ENCODE measurements at regions not wholly inside any gene's neighbourhood (a gene's known extent, or its start where the extent isn't known, plus 50 kb on each side); places are given as distances from the start of the nearest gene placed in this dataset.

DNA sequence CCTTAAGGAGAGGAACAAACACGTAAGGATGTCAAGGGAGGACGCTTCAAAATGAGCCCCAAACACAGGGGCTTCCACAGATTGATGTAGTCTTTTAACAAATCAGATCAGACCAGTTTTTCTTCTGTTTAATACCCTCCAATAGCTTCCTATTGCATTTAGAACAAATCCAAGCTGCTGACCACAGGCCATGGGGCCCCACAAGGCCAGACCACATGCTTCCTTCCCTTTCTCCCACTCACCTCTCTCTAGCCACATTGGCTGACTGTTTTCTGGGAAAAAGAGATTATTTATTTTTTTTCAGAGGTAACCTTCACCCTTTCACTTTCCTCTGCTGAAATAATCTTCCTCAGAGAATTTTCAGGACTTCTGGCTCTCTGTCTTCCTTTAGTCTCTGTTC lies 380.6 kb downstream of the SIPA1L2 start:
- intact Hi-C loops (cut with DNase I): no loop called here
- H3K4me3 ChIP-seq: no peak overlapping the region
- H3K4me1 ChIP-seq: no peaks in the 10 kb centered on the region
- H3K36me3 ChIP-seq: no peaks in the 10 kb centered on the region
- no peaks in the 10 kb centered on the region for H3K27me3 ChIP-seq
- no peaks in the 10 kb centered on the region for H3K9me3 ChIP-seq
- no peak for DNase-seq
- WGBS, 2 donors: 71 to 82% methylated on average over 2 of the region's 2 CpGs
- TF ChIP-seq, protein P1, sequence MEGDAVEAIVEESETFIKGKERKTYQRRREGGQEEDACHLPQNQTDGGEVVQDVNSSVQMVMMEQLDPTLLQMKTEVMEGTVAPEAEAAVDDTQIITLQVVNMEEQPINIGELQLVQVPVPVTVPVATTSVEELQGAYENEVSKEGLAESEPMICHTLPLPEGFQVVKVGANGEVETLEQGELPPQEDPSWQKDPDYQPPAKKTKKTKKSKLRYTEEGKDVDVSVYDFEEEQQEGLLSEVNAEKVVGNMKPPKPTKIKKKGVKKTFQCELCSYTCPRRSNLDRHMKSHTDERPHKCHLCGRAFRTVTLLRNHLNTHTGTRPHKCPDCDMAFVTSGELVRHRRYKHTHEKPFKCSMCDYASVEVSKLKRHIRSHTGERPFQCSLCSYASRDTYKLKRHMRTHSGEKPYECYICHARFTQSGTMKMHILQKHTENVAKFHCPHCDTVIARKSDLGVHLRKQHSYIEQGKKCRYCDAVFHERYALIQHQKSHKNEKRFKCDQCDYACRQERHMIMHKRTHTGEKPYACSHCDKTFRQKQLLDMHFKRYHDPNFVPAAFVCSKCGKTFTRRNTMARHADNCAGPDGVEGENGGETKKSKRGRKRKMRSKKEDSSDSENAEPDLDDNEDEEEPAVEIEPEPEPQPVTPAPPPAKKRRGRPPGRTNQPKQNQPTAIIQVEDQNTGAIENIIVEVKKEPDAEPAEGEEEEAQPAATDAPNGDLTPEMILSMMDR (IDR thresholded peaks at IDR 0.05): no peak
- TF ChIP-seq POLR2A (IDR thresholded peaks at IDR 0.05): no peak
- no peak overlapping the region for H3K27ac ChIP-seq

DNA sequence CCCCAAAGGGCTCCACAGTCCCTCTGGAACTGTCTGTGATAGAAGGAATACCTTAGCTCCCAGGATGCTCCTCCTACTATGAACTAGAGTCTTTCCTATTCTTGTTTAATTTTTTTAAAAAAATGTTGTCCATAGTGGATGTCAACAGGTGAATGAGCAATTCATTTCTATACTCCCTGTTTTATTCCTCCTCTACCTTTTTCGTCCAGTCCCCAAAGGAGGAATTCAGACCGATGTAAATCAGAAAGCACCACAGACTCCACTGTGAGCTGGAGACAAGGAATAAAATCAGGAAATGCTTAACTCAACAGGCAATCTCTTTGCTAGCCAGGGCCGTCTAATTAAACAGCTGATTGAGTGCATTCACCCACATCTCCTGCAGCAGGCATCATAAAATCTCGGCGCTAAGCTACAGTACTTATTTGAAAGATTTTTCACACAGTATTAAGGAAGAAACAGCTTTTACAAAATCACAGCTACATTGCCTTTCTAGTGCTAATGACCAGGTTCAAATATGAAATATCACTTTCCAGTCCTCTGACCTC lies 381.6 kb downstream of the SIPA1L2 start:
- Histone ChIP-seq H3K4me1 (no peaks in the 10 kb centered on the region), H3K27me3 (no peaks in the 10 kb centered on the region), H3K27ac (no peak overlapping the region), H3K9me3 (no peaks in the 10 kb centered on the region), H3K4me3 (no peak overlapping the region), H3K36me3 (no peaks in the 10 kb centered on the region)
- no peak for DNase-seq
- intact Hi-C loops (cut with DNase I): no loop called here
- whole genome bisulfite sequencing, 2 donors: 65 to 86% methylated on average over 5 of the region's 5 CpGs
- TF ChIP-seq POLR2A (IDR thresholded peaks at IDR 0.05): no peak
- TF ChIP-seq, protein P1 (IDR thresholded peaks at IDR 0.05): no peak

DNA sequence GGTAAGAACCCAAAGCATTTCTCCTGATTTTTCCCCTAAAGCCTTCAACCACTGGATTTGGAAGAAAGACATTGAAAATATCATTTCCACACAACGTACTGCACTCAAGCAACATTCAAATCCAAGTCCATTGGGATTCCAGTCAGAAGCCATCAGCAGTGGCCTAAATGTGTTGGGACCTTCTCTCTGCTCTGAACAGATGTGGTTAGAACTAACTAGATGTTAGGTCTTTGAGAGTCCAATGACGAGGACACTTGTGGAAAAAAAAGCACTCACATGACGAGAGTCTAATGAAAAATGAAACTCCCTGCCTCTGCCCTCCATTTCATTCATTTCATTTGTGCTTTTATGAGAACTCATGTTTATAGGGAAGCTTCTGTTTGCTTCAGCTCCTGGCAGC lies 382.3 kb downstream of the SIPA1L2 start:
- no peak overlapping the region for H3K4me3 ChIP-seq
- no peaks in the 10 kb centered on the region for H3K4me1 ChIP-seq
- no peak overlapping the region for H3K27ac ChIP-seq
- DNase-seq: no peak
- intact Hi-C loops (cut with DNase I): no loop called here
- H3K36me3 ChIP-seq: no peaks in the 10 kb centered on the region
- TF ChIP-seq, protein P1 (IDR thresholded peaks at IDR 0.05): no peak
- TF ChIP-seq POLR2A (IDR thresholded peaks at IDR 0.05): no peak
- WGBS, 2 donors: 61 to 62% methylated on average over 3 of the region's 3 CpGs
- no peaks in the 10 kb centered on the region for H3K9me3 ChIP-seq
- H3K27me3 ChIP-seq: no peaks in the 10 kb centered on the region

DNA sequence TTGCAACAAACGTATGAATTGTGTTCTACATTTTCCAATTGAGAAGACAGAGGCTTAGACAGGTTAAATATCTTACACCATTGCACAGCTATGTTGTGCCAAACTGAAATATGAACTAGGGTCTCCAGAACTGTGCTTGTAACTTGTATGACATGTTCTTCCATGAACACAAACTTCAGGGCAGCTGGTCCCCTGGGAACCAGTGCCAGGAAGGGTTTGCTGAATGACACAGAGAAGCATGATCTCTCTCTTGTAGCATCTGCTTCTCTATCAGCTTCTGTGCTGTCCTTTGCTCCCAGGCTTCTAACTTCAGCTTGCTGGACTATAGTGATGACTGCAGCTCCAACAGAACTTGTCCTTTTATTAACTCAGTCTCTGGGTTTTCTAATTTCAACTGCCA lies 385.5 kb downstream of the SIPA1L2 start:
- DNase-seq: no peak
- Histone ChIP-seq H3K27ac (no peak overlapping the region), H3K36me3 (no peaks in the 10 kb centered on the region), H3K27me3 (no peaks in the 10 kb centered on the region), H3K4me1 (no peaks in the 10 kb centered on the region), H3K4me3 (no peak overlapping the region), H3K9me3 (no peaks in the 10 kb centered on the region)
- 71 to 72% methylated on average over 1 of the region's 1 CpG for WGBS, 2 donors
- intact Hi-C loops (cut with DNase I): no loop called here
- TF ChIP-seq, protein P1 (IDR thresholded peaks at IDR 0.05): no peak
- no peak for TF ChIP-seq POLR2A (IDR thresholded peaks at IDR 0.05)

DNA sequence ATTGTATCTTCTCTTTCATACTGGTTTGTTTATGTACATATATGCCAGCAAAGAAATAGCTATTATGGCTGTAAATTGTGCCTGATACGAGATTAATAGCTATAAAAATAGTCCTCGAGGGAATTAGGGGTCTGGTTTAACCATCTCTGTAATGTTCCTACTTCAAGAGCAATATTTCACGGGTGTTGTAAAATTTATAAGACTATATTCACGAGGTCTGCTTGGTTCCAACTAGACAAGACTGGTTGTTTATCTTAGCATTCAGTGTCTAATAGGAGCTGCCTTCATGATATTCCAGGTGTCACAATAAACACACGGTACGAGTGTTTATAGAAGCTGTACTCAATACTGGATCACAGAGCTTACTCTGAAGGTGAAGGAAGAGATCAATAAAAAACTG lies 389.9 kb downstream of the SIPA1L2 start:
- DNase-seq: no peak
- H3K27me3 ChIP-seq: no peaks in the 10 kb centered on the region

More for the DNA sequence above, 389.9 kb downstream of the SIPA1L2 start:
- 66 to 70% methylated on average over 6 of the region's 6 CpGs for WGBS, 2 donors
- Histone ChIP-seq H3K4me1 (peaks cover 0 to 12% (median 0%) of the 10 kb centered on the region in 3 donors), H3K9me3 (no peaks in the 10 kb centered on the region), H3K4me3 (no peak overlapping the region), H3K27ac (no peak overlapping the region), H3K36me3 (no peaks in the 10 kb centered on the region)
- TF ChIP-seq, protein P1 (IDR thresholded peaks at IDR 0.05): no peak
- TF ChIP-seq POLR2A (IDR thresholded peaks at IDR 0.05): no peak
- intact Hi-C loops (cut with DNase I): no loop called here
